ENCODE measurements at regions not wholly inside any gene's neighbourhood (a gene's known extent, or its start where the extent isn't known, plus 50 kb on each side); places are given as distances from the start of the nearest gene placed in this dataset.
"Not testable (repeated sequence)": the region's sequence is repeated elsewhere in the genome, so short reads cannot be mapped to it uniquely, and the experiment has no call there.

DNA sequence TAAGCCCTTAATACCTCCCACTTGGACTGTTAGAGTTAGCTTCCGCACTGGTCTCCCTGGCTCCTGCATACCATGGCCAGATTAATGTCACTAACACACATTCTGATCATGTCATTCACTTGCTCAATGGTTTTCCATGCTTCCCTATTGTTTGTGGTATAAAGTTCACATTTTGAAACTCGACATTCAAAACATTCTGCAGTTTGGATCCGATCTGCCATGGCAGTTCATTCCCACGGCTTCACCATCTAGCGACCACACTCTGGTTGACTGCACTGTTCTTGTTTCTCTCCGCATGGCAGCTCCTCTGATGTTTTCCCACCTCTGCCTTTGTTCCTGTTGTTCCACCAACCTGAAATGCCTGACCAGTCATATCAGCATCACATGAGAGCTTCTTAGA is 87.4 kb upstream of the WAC start:
- no peaks in the 10 kb centered on the region for H3K36me3 ChIP-seq
- no peak for DNase-seq (ENCODE audit: low spot score)
- no peaks in the 10 kb centered on the region for H3K27me3 ChIP-seq (replicated peaks; ENCODE audit: insufficient read depth)
- intact Hi-C loops (cut with DNase I), result no loop called here
- TF ChIP-seq, protein P1, sequence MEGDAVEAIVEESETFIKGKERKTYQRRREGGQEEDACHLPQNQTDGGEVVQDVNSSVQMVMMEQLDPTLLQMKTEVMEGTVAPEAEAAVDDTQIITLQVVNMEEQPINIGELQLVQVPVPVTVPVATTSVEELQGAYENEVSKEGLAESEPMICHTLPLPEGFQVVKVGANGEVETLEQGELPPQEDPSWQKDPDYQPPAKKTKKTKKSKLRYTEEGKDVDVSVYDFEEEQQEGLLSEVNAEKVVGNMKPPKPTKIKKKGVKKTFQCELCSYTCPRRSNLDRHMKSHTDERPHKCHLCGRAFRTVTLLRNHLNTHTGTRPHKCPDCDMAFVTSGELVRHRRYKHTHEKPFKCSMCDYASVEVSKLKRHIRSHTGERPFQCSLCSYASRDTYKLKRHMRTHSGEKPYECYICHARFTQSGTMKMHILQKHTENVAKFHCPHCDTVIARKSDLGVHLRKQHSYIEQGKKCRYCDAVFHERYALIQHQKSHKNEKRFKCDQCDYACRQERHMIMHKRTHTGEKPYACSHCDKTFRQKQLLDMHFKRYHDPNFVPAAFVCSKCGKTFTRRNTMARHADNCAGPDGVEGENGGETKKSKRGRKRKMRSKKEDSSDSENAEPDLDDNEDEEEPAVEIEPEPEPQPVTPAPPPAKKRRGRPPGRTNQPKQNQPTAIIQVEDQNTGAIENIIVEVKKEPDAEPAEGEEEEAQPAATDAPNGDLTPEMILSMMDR (IDR thresholded peaks at IDR 0.05), result no peak
- no peak for TF ChIP-seq POLR2A (IDR thresholded peaks at IDR 0.05)
- no peak for TF ChIP-seq POLR2AphosphoS5 (IDR thresholded peaks at IDR 0.05)
- no peaks in the 10 kb centered on the region for H3K4me1 ChIP-seq (replicated peaks)
- WGBS, result 91% methylated on average over 6 of the region's 6 CpGs
- no peak overlapping the region for H3K4me3 ChIP-seq
- H3K27ac ChIP-seq, result no peak overlapping the region
- no peaks in the 10 kb centered on the region for H3K9me3 ChIP-seq

DNA sequence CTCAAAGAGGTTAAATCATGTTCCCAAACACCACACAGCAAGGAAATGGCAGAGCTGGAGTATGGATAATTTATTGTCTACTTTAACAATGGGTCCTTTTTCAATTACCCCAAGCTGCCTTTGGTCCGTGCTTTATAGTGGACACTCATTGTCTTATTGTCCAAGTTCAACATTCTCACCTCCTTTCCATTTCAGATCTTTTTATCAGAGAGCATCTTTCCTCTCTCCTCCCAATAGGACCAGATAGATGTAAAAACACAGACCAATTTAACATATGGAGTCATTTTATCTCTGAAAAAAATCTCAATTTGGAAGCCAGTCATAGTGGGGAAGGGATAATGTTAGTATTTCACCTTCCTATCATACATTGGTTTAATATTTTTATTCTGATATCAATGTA is 83.5 kb upstream of the WAC start:
- Histone ChIP-seq H3K27ac (no peak overlapping the region), H3K36me3 (no peaks in the 10 kb centered on the region), H3K27me3 (replicated peaks; ENCODE audit: insufficient read depth) (no peaks in the 10 kb centered on the region), H3K9me3 (no peaks in the 10 kb centered on the region), H3K4me1 (replicated peaks) (no peaks in the 10 kb centered on the region), H3K4me3 (no peak overlapping the region)
- intact Hi-C loops (cut with DNase I), result no loop called here
- TF ChIP-seq POLR2A (IDR thresholded peaks at IDR 0.05) (no peak), POLR2AphosphoS5 (IDR thresholded peaks at IDR 0.05) (no peak)
- TF ChIP-seq, protein P1 (IDR thresholded peaks at IDR 0.05), result no peak
- DNase-seq (ENCODE audit: low spot score), result no peak
- 47% methylated on average over 1 of the region's 1 CpG for WGBS

DNA sequence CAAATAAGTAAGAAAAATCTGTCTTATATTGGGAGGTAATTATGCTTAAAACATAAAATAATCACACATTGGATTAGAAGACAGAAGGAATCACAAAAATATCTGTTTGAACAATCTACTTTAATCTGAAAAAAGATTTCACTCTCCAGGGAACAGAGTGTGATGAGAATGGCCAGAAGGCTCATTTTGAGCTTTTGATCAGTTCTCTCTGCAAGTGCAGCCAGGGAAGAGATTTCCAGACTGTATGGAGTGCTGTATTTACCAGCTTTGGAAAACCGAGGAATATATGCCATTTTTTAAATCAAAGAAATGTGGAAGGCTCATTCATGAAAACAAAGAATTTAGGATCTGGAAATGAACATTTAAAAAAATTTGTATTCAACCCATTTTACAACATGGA is 83.0 kb upstream of the WAC start:
- TF ChIP-seq POLR2AphosphoS5 (IDR thresholded peaks at IDR 0.05), result no peak
- TF ChIP-seq POLR2A (IDR thresholded peaks at IDR 0.05), result no peak
- TF ChIP-seq, protein P1 (IDR thresholded peaks at IDR 0.05), result no peak
- Histone ChIP-seq H3K4me3 (no peak overlapping the region), H3K36me3 (no peaks in the 10 kb centered on the region), H3K27me3 (replicated peaks; ENCODE audit: insufficient read depth) (no peaks in the 10 kb centered on the region), H3K4me1 (replicated peaks) (no peaks in the 10 kb centered on the region), H3K9me3 (no peaks in the 10 kb centered on the region), H3K27ac (no peak overlapping the region)
- intact Hi-C loops (cut with DNase I), result no loop called here
- no peak for DNase-seq (ENCODE audit: low spot score)
- 28% methylated on average over 1 of the region's 1 CpG for WGBS

DNA sequence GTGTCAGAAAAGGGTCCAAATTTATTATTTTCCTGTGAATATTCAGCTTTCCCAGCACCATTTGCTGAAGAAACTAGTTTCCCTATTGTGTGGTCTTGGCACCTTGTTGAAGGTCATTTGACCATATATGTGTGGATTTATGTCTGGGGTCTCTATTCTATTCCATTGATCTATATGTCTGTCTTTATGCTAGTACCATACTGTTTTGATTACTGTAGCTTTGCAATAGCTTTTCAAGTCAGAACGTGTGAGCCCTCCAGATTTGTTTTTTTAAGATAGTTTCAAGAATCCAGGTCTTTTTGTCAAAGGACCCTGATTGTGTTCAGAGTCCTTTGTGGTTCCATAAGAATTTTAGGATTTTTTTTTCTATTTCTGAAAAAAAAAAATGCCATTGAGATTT is 79.0 kb upstream of the WAC start:
- no peak for TF ChIP-seq POLR2A (IDR thresholded peaks at IDR 0.05)
- TF ChIP-seq, protein P1 (IDR thresholded peaks at IDR 0.05), result no peak
- no peak for TF ChIP-seq POLR2AphosphoS5 (IDR thresholded peaks at IDR 0.05)
- no peak for DNase-seq (ENCODE audit: low spot score)
- Histone ChIP-seq H3K36me3 (no peaks in the 10 kb centered on the region), H3K4me1 (replicated peaks) (no peaks in the 10 kb centered on the region), H3K4me3 (no peak overlapping the region), H3K27me3 (replicated peaks; ENCODE audit: insufficient read depth) (no peaks in the 10 kb centered on the region), H3K27ac (no peak overlapping the region), H3K9me3 (no peaks in the 10 kb centered on the region)
- intact Hi-C loops (cut with DNase I), result no loop called here
- 97% methylated on average over 1 of the region's 1 CpG for WGBS

DNA sequence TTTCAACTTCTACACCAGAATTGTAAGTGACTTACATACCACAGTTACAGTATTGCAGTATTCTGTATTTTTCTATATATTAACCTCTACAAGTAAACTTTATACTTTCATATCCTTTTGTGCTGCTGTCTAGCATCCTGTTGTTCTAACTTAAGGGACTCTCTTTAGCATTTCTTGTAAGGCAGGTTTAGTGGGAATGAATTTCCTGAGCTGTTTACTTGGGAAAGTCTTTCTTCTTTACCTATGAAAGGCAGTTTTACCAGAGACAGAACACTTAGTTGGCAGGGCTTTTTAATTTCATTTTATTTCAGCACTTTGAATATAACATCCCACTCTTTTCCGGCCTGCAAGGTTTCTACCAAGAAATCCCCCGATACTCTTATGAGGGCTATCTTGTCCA is 75.8 kb upstream of the WAC start:
- no peak overlapping the region for H3K4me3 ChIP-seq
- intact Hi-C loops (cut with DNase I), result no loop called here
- 52% methylated on average over 2 of the region's 2 CpGs for WGBS

DNA sequence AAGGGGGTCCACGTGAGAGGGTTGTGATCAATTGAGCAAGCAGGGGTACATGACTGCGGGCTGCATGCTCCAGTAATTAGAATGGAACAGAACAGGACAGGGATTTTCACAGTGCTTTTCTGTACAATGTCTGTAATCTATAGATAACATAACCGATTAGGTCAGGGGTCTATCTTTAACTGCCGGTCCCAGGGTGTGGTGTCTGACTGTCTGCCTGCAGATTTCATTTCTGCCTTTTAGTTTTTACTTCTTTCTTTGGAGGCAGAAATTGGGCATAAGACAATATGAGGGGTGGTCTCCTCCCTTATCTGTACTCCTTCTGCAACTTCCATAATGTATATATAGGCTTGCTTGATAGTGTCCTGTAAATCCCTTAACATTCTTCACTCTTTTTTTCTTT is 75.0 kb upstream of the WAC start:
- intact Hi-C loops (cut with DNase I); H3K9me3 ChIP-seq; H3K4me1 ChIP-seq (replicated peaks); H3K27me3 ChIP-seq (replicated peaks; ENCODE audit: insufficient read depth); H3K4me3 ChIP-seq; H3K27ac ChIP-seq; DNase-seq (ENCODE audit: low spot score); H3K36me3 ChIP-seq: not testable (repeated sequence)
- WGBS, result 74% methylated on average over 4 of the region's 4 CpGs

More for the DNA sequence above, 75.8 kb upstream of the WAC start:
- no peaks in the 10 kb centered on the region for H3K27me3 ChIP-seq (replicated peaks; ENCODE audit: insufficient read depth)
- H3K9me3 ChIP-seq, result no peaks in the 10 kb centered on the region
- DNase-seq (ENCODE audit: low spot score), result peak; percentile 14
- no peak overlapping the region for H3K27ac ChIP-seq
- no peaks in the 10 kb centered on the region for H3K36me3 ChIP-seq
- H3K4me1 ChIP-seq (replicated peaks), result no peaks in the 10 kb centered on the region
- TF ChIP-seq, protein P1 (IDR thresholded peaks at IDR 0.05), result no peak
- no peak for TF ChIP-seq POLR2A (IDR thresholded peaks at IDR 0.05)
- peak; percentile 67 for TF ChIP-seq POLR2AphosphoS5 (IDR thresholded peaks at IDR 0.05)
